GM12878 (cell line): ENCODE measurements at regions not wholly inside any gene's neighbourhood (a gene's known extent, or its start where the extent isn't known, plus 50 kb on each side); places are given as distances from the start of the nearest gene placed in this dataset.

Experiments used
- ATAC-seq: fragments of 200-7000 bp; cut with Tn5 transposase; 3 replicates; pipeline ENCODE4 v1.9.1; 2020; ENCODE audit warnings: mild to moderate bottlenecking, moderate library complexity
- BruUV-seq: library from RNA; stranded (reverse); fragments of 400-500 nt; replicated peaks from 2 replicates; lab custom pipeline; 2021; lab: Mats Ljungman, UMichigan
- CTCF ChIA-PET: fragments of 300-600 bp; sonication (Branson Sonifier 250); formaldehyde crosslinking; extraction: SDS; loops from one replicate; lab custom pipeline; 2021; ENCODE audit warnings: inconsistent platforms; lab: Yijun Ruan, JAX
- POLR2A ChIA-PET: fragments of 350-600 bp; formaldehyde crosslinking; extraction: SDS; loops from one replicate; lab custom pipeline; 2021; ENCODE audit warnings: inconsistent platforms; lab: Charles Lee
- RAD21 ChIA-PET: fragments of 300-600 bp; sonication (Branson Sonifier 250); formaldehyde crosslinking; loops from one replicate; lab custom pipeline; 2023; ENCODE audit warnings: antibody characterized with exemption; ENCODE audit not compliant: unreplicated experiment; lab: Charles Lee
- SMC1A ChIA-PET: fragments of 300-600 bp; sonication (Branson Sonifier 250); formaldehyde crosslinking; loops from one replicate; lab custom pipeline; 2023; ENCODE audit not compliant: unreplicated experiment, uncharacterized antibody; lab: Charles Lee
- DNase-seq: peaks from one replicate; pipeline ENCODE4 v3.0.0-alpha.2; 2011; ENCODE audit warnings: low read depth, low spot score
- FAIRE-seq: peaks from 3 replicates; lab custom pipeline; 2011; peaks lifted over from hg19 to GRCh38; lab: Jason Lieb, UNC
- H2AFZ ChIP-seq: 2 replicates; pipeline ENCODE4 v1.6.0; 2011; ENCODE audit warnings: low read depth, low read length, control low read depth; ENCODE audit not compliant: control insufficient read depth
- H3K27ac ChIP-seq: 2 replicates; pipeline ENCODE4 v1.5.1; 2011; ENCODE audit warnings: control low read depth; ENCODE audit not compliant: control insufficient read depth, insufficient read depth
- H3K27me3 ChIP-seq, 2 experiments: replicated peaks in 1 of 2; 2 replicates each; pipeline versions ENCODE4 v1.6.0 to v1.6.1; 2011; ENCODE audit warnings: low read length in 1 of 2; ENCODE audit not compliant: control insufficient read depth in 2 of 2, insufficient read depth in 2 of 2
- H3K36me3 ChIP-seq, 2 experiments: 2 replicates each; pipeline ENCODE4 v1.5.1; 2011; ENCODE audit warnings: low read length in 1 of 2; ENCODE audit not compliant: control insufficient read depth in 2 of 2, insufficient read depth in 2 of 2
- H3K4me1 ChIP-seq: 2 replicates; pipeline ENCODE4 v1.6.1; 2011; ENCODE audit warnings: mild to moderate bottlenecking, low read length, moderate library complexity, mixed read lengths; ENCODE audit not compliant: control insufficient read depth, insufficient read depth
- H3K4me2 ChIP-seq: 2 replicates; pipeline ENCODE4 v1.6.0; 2011; ENCODE audit warnings: control low read depth; ENCODE audit not compliant: control insufficient read depth, insufficient read depth
- H3K4me3 ChIP-seq: fragments of 200-600 bp; sonication (generic); 2 replicates; pipeline ENCODE4 v1.5.1; 2016
- H3K79me2 ChIP-seq: 2 replicates; pipeline ENCODE4 v1.6.0; 2011; ENCODE audit warnings: low read length; ENCODE audit not compliant: control insufficient read depth, insufficient read depth
- H3K9ac ChIP-seq: 2 replicates; pipeline ENCODE4 v1.8.0; 2011; ENCODE audit warnings: low read length, control low read depth, mixed read lengths; ENCODE audit not compliant: control insufficient read depth, insufficient read depth
- H3K9me3 ChIP-seq: replicated peaks from 3 replicates; pipeline ENCODE4 v1.5.1; 2011; ENCODE audit warnings: mild to moderate bottlenecking, low read length; ENCODE audit not compliant: control insufficient read depth, insufficient read depth
- H4K20me1 ChIP-seq: 2 replicates; pipeline ENCODE4 v1.6.0; 2011; ENCODE audit not compliant: control insufficient read depth, insufficient read depth
- ASH2L ChIP-seq: fragments of 300-600, 200-600 bp; sonication (generic); IDR thresholded peaks from 2 replicates; pipeline ENCODE4 v1.6.1; 2017; ENCODE audit warnings: low read depth, mild to moderate bottlenecking, borderline replicate concordance
- CBX5 ChIP-seq: sonication (generic); IDR thresholded peaks from 2 replicates; pipeline ENCODE4 v1.6.1; 2016; ENCODE audit warnings: low read depth, moderate library complexity, mild to moderate bottlenecking, inconsistent platforms
- CHD4 ChIP-seq: fragments of 200-600 bp; sonication (generic); IDR thresholded peaks from 2 replicates; pipeline ENCODE4 v1.6.1; 2016; ENCODE audit warnings: mild to moderate bottlenecking
- E2F8 ChIP-seq: fragments of 450-650 bp; IDR thresholded peaks from 2 replicates; pipeline ENCODE4 v1.6.1; 2018; ENCODE audit warnings: mild to moderate bottlenecking, low read depth, moderate library complexity; ENCODE audit not compliant: partially characterized antibody
- GATAD2B ChIP-seq: fragments of 450-650 bp; conservative IDR thresholded peaks from 2 replicates; pipeline ENCODE4 v1.6.1; 2017; ENCODE audit warnings: low read depth, mild to moderate bottlenecking, moderate library complexity
- IKZF2 ChIP-seq, 2 experiments: fragments of 450-650 bp; IDR thresholded peaks; 2 replicates each; pipeline ENCODE4 v1.6.1; 2017; ENCODE audit warnings: mild to moderate bottlenecking in 2 of 2, moderate library complexity in 2 of 2
- MTA2 ChIP-seq: fragments of 450-650 bp; IDR thresholded peaks from 2 replicates; pipeline ENCODE4 v1.6.1; 2016; ENCODE audit warnings: low read depth, mild to moderate bottlenecking, moderate library complexity
- NFYB ChIP-seq: IDR thresholded peaks from 2 replicates; pipeline ENCODE4 v1.6.1; 2011; ENCODE audit warnings: low read depth, mild to moderate bottlenecking, low read length, improper control_type of control experiment, moderate library complexity; ENCODE audit not compliant: insufficient read depth
- RBBP5 ChIP-seq: fragments of 200-600 bp; sonication (generic); conservative IDR thresholded peaks from 2 replicates; pipeline ENCODE4 v1.6.1; 2016
- SKIL ChIP-seq: fragments of 450-650 bp; IDR thresholded peaks from 2 replicates; pipeline ENCODE4 v1.6.1; 2017; ENCODE audit warnings: mild to moderate bottlenecking, low read depth, inconsistent platforms; ENCODE audit not compliant: poor library complexity, severe bottlenecking
- ZBTB33 ChIP-seq: fragments of 450-650 bp; IDR thresholded peaks from 2 replicates; pipeline ENCODE4 v1.6.1; 2017; ENCODE audit warnings: mild to moderate bottlenecking
- WGBS: methylation state at CpG from one replicate; pipeline ENCODE4 v1.1.6; 2016; ENCODE audit warnings: low lambda C conversion rate; ENCODE audit not compliant: insufficient replicate concordance, insufficient coverage; ENCODE audit errors: missing lambda C conversion rate; 5-methylcytosine and 5-hydroxymethylcytosine counted together
- in situ Hi-C: fragments of 300-500 bp; cut with MboI; formaldehyde crosslinking; loops from 9 replicates; pipeline ENCODE4 v1.14.3; 2018; ENCODE audit warnings: mixed read lengths
- intact Hi-C: fragments of 100-400 bp; cut with micrococcal nuclease; formaldehyde crosslinking; loops from one replicate; pipeline ENCODE4 v1.14.2; 2022; ENCODE audit not compliant: unreplicated experiment
- TF ChIP-seq, protein P1 (sequence below): fragments of 450-650 bp; formaldehyde crosslinking; IDR thresholded peaks from 2 replicates; pipeline ENCODE4 v1.5.0; 2022; ENCODE audit warnings: mild to moderate bottlenecking, missing genetic modification characterization

GRCh38 chr1:238672806-238673205 lies 713.6 kb upstream of the CHRM3 start:
- H3K9ac ChIP-seq, result no peak overlapping the region
- no peaks in the 10 kb centered on the region for H4K20me1 ChIP-seq
- ChIA-PET CTCF (no interaction called here), POLR2A (no interaction called here), RAD21 (no interaction called here), SMC1A (no interaction called here)
- intact Hi-C loops (no loop called here), in situ Hi-C loops (no loop called here)
- H3K9me3 ChIP-seq, result no peaks in the 10 kb centered on the region
- no peaks in the 10 kb centered on the region for H3K27me3 ChIP-seq
- H3K27ac ChIP-seq, result no peak overlapping the region
- ATAC-seq (no peak), FAIRE-seq (no peak), DNase-seq (no peak)
- H3K36me3 ChIP-seq, result no peaks in the 10 kb centered on the region
- no peak overlapping the region for H2AFZ ChIP-seq
- BruUV-seq, result no TSS peak
- no peaks in the 10 kb centered on the region for H3K79me2 ChIP-seq
- H3K4me1 ChIP-seq, result no peaks in the 10 kb centered on the region
- H3K4me3 ChIP-seq, result no peak overlapping the region
- 0% methylated on average over 3 of the region's 3 CpGs for WGBS
- no peak overlapping the region for H3K4me2 ChIP-seq
- no peak for TF ChIP-seq RBBP5
- no peak for TF ChIP-seq SKIL
- TF ChIP-seq ZBTB33, result no peak
- TF ChIP-seq E2F8, result no peak
- TF ChIP-seq NFYB, result no peak
- TF ChIP-seq GATAD2B, result no peak
- TF ChIP-seq CBX5, result no peak
- no peak for TF ChIP-seq MTA2
- TF ChIP-seq, protein P1, sequence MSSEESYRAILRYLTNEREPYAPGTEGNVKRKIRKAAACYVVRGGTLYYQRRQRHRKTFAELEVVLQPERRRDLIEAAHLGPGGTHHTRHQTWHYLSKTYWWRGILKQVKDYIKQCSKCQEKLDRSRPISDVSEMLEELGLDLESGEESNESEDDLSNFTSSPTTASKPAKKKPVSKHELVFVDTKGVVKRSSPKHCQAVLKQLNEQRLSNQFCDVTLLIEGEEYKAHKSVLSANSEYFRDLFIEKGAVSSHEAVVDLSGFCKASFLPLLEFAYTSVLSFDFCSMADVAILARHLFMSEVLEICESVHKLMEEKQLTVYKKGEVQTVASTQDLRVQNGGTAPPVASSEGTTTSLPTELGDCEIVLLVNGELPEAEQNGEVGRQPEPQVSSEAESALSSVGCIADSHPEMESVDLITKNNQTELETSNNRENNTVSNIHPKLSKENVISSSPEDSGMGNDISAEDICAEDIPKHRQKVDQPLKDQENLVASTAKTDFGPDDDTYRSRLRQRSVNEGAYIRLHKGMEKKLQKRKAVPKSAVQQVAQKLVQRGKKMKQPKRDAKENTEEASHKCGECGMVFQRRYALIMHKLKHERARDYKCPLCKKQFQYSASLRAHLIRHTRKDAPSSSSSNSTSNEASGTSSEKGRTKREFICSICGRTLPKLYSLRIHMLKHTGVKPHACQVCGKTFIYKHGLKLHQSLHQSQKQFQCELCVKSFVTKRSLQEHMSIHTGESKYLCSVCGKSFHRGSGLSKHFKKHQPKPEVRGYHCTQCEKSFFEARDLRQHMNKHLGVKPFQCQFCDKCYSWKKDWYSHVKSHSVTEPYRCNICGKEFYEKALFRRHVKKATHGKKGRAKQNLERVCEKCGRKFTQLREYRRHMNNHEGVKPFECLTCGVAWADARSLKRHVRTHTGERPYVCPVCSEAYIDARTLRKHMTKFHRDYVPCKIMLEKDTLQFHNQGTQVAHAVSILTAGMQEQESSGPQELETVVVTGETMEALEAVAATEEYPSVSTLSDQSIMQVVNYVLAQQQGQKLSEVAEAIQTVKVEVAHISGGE, result no peak
- TF ChIP-seq ASH2L, result no peak
- no peak for TF ChIP-seq CHD4
- no peak for TF ChIP-seq IKZF2 (IDR thresholded peaks at IDR 0.05)
